ENCODE measurements at regions not wholly inside any gene's neighbourhood (a gene's known extent, or its start where the extent isn't known, plus 50 kb on each side); places are given as distances from the start of the nearest gene placed in this dataset.

- Histone ChIP-seq H3K9me3 (no peaks in the 10 kb centered on the region), H3K27me3 (ENCODE audit: insufficient read depth) (no peaks in the 10 kb centered on the region), H3K79me2 (ENCODE audit: insufficient read depth) (no peaks in the 10 kb centered on the region), H3K4me1 (ENCODE audit: control insufficient read depth in 1 of 2, insufficient read depth in 2 of 2, low read depth in 1 of 2, low read length in 1 of 2) (peaks cover 0 to 2% of the 10 kb centered on the region in 2 experiments; a peak in 1 of 4 replicates), H3F3A (replicated peaks; ENCODE audit: insufficient read depth) (no peaks in the 10 kb centered on the region), H3K4me2 (no peak overlapping the region), H3K9ac (no peak overlapping the region), H3K27ac (ENCODE audit: low read depth in 2 of 2, low read length in 1 of 2) (no peak overlapping the region), H3K9me2 (no peaks in the 10 kb centered on the region), H4K20me1 (ENCODE audit: insufficient read depth) (no peaks in the 10 kb centered on the region), H2AFZ (ENCODE audit: low read depth) (no peak overlapping the region), H3K36me3 (replicated peaks in 1 of 2; ENCODE audit: control insufficient read depth in 1 of 2, insufficient read depth in 2 of 2, low read length in 1 of 2) (no peaks in the 10 kb centered on the region), H3K4me3 (ENCODE audit: low read depth in 2 of 2, low read length in 1 of 2) (no peak overlapping the region)
- POLR2A ChIA-PET: no interaction called here
- TF ChIP-seq EP300 (IDR thresholded peaks at IDR 0.05; ENCODE audit: borderline replicate concordance in 1 of 2, low read depth in 1 of 2, low read length in 1 of 2): no peak
- TF ChIP-seq REST (IDR thresholded peaks at IDR 0.05; ENCODE audit: low read depth, low read length): no peak
- TF ChIP-seq TAF1 (IDR thresholded peaks at IDR 0.05; ENCODE audit: borderline replicate concordance, low read depth, low read length): no peak
- TF ChIP-seq SMC3 (IDR thresholded peaks at IDR 0.05; ENCODE audit: low read depth, low read length): no peak
- no peak for TF ChIP-seq MXI1 (IDR thresholded peaks at IDR 0.05; ENCODE audit: low read depth, low read length)
- TF ChIP-seq CHD2 (IDR thresholded peaks at IDR 0.05; ENCODE audit: low read length, partially characterized antibody): no peak
- TF ChIP-seq USF1 (IDR thresholded peaks at IDR 0.05; ENCODE audit: borderline replicate concordance, low read depth): no peak
- no peak for TF ChIP-seq ELF1 (IDR thresholded peaks at IDR 0.05)
- no peak for TF ChIP-seq GATA2 (CRISPR knock-in tag; IDR thresholded peaks at IDR 0.05)
- no peak for TF ChIP-seq GABPA (IDR thresholded peaks at IDR 0.05; ENCODE audit: low read depth)
- TF ChIP-seq SIN3A (IDR thresholded peaks at IDR 0.05; ENCODE audit: borderline replicate concordance, low read depth, low read length): no peak
- TF ChIP-seq YY1 (IDR thresholded peaks at IDR 0.05; ENCODE audit: low read depth): no peak
- TF ChIP-seq CTCF (IDR thresholded peaks at IDR 0.05): no peak
- no peak for TF ChIP-seq IRF3 (IDR thresholded peaks at IDR 0.05; ENCODE audit: low read depth, low read length)
- TF ChIP-seq JUND (IDR thresholded peaks at IDR 0.05): no peak
- no peak for TF ChIP-seq MEF2A (IDR thresholded peaks at IDR 0.05; ENCODE audit: borderline replicate concordance, low read depth)
- no peak for DNase-seq
- CTCF ChIA-PET: no interaction called here
Measured at GRCh38 chr4:141339966-141340365, 119.3 kb downstream of the ZNF330 start.

Measured in SK-N-SH (cell line).